Hepatocyte (in vitro differentiated cells): ENCODE measurements at regions not wholly inside any gene's neighbourhood (a gene's known extent, or its start where the extent isn't known, plus 50 kb on each side); places are given as distances from the start of the nearest gene placed in this dataset.

Experiments used
- DNase-seq: peaks from one replicate; pipeline ENCODE4 v3.0.0-alpha.2; 2016; ENCODE audit warnings: low spot score
- H2AFZ ChIP-seq: fragments of 200-600 bp; sonication (generic); 2 replicates; pipeline ENCODE4 v1.6.0; 2016; ENCODE audit warnings: antibody characterized with exemption, mild to moderate bottlenecking
- H3K27ac ChIP-seq: fragments of 200-600 bp; sonication (generic); 2 replicates; pipeline ENCODE4 v1.5.1; 2016; ENCODE audit warnings: mild to moderate bottlenecking
- H3K27me3 ChIP-seq: fragments of 200-600 bp; sonication (generic); 2 replicates; pipeline ENCODE4 v1.6.1; 2016
- H3K36me3 ChIP-seq: fragments of 200-600 bp; sonication (generic); replicated peaks from 2 replicates; pipeline ENCODE4 v1.5.1; 2016; ENCODE audit warnings: low read depth; ENCODE audit not compliant: insufficient read depth
- H3K4me1 ChIP-seq: fragments of 200-600 bp; sonication (generic); 2 replicates; pipeline ENCODE4 v1.5.1; 2016; ENCODE audit warnings: mild to moderate bottlenecking, moderate library complexity; ENCODE audit not compliant: insufficient read depth
- H3K4me2 ChIP-seq: fragments of 200-600 bp; sonication (generic); 2 replicates; pipeline ENCODE4 v1.6.0; 2016
- H3K4me3 ChIP-seq: fragments of 200-600 bp; sonication (generic); 2 replicates; pipeline ENCODE4 v1.5.1; 2016; ENCODE audit warnings: mild to moderate bottlenecking
- H3K79me2 ChIP-seq: fragments of 200-600 bp; sonication (generic); 2 replicates; pipeline ENCODE4 v1.6.0; 2017; ENCODE audit warnings: mild to moderate bottlenecking
- H3K9me2 ChIP-seq: fragments of 200-600 bp; sonication (generic); replicated peaks from 2 replicates; pipeline ENCODE4 v1.6.0; 2017; ENCODE audit warnings: mild to moderate bottlenecking; ENCODE audit not compliant: insufficient read depth
- H3K9me3 ChIP-seq: fragments of 200-600 bp; sonication (generic); 2 replicates; pipeline ENCODE4 v1.5.1; 2016; ENCODE audit warnings: low read depth, mild to moderate bottlenecking
- H4K20me1 ChIP-seq: fragments of 200-600 bp; sonication (generic); 2 replicates; pipeline ENCODE4 v1.6.0; 2016; ENCODE audit warnings: mild to moderate bottlenecking; ENCODE audit not compliant: insufficient read depth, poor library complexity, severe bottlenecking
- EZH2 ChIP-seq: fragments of 200-600 bp; sonication (generic); IDR thresholded peaks from 2 replicates; pipeline ENCODE4 v1.6.1; 2016; ENCODE audit warnings: antibody characterized with exemption, mild to moderate bottlenecking, borderline replicate concordance
- EZH2phosphoT487 ChIP-seq: fragments of 200-600 bp; sonication (generic); IDR thresholded peaks from one replicate; pipeline ENCODE4 v1.6.1; 2018; ENCODE audit warnings: antibody characterized with exemption, mild to moderate bottlenecking, low read depth, moderate library complexity; ENCODE audit not compliant: unreplicated experiment, severe bottlenecking
- WGBS: methylation state at CpG from one replicate; pipeline ENCODE4 v1.1.6; 2016; ENCODE audit warnings: low lambda C conversion rate; ENCODE audit errors: missing lambda C conversion rate; 5-methylcytosine and 5-hydroxymethylcytosine counted together
- TF ChIP-seq, protein P1 (sequence below): fragments of 200-600 bp; sonication (generic); IDR thresholded peaks from 2 replicates; pipeline ENCODE4 v1.5.1; 2016; ENCODE audit warnings: antibody characterized with exemption, mild to moderate bottlenecking; ENCODE audit not compliant: poor library complexity

DNA sequence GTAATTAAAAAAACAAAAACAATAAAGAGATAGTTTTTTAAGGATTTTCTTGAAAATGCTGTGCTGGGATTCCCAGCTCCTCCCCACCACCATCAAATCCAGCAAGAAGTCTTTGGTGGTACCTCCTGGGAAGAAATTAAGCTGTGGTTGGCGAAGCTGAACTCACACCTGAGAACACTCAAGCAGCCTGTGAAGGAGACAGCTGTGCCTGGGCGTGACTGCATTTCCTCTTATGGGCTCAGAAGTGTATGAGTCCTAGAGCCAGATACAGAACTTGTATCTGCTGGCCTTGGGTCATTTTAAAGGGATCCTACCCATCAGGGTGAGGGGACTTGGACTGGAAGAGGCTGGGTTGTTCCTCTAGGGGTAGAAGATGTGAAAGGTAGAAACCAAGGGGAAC, 561.2 kb upstream of the SGCD start:
- Histone ChIP-seq H2AFZ (no peak overlapping the region), H3K27ac (no peak overlapping the region), H3K27me3 (no peaks in the 10 kb centered on the region), H3K36me3 (no peaks in the 10 kb centered on the region), H3K4me2 (no peak overlapping the region), H3K4me3 (no peak overlapping the region), H3K4me1 (no peaks in the 10 kb centered on the region), H3K79me2 (no peaks in the 10 kb centered on the region), H3K9me3 (no peaks in the 10 kb centered on the region), H4K20me1 (no peaks in the 10 kb centered on the region), H3K9me2 (no peaks in the 10 kb centered on the region)
- WGBS: 83% methylated on average over 2 of the region's 2 CpGs
- no peak for DNase-seq
- no peak for TF ChIP-seq EZH2
- TF ChIP-seq, protein P1, sequence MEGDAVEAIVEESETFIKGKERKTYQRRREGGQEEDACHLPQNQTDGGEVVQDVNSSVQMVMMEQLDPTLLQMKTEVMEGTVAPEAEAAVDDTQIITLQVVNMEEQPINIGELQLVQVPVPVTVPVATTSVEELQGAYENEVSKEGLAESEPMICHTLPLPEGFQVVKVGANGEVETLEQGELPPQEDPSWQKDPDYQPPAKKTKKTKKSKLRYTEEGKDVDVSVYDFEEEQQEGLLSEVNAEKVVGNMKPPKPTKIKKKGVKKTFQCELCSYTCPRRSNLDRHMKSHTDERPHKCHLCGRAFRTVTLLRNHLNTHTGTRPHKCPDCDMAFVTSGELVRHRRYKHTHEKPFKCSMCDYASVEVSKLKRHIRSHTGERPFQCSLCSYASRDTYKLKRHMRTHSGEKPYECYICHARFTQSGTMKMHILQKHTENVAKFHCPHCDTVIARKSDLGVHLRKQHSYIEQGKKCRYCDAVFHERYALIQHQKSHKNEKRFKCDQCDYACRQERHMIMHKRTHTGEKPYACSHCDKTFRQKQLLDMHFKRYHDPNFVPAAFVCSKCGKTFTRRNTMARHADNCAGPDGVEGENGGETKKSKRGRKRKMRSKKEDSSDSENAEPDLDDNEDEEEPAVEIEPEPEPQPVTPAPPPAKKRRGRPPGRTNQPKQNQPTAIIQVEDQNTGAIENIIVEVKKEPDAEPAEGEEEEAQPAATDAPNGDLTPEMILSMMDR: no peak
- no peak for TF ChIP-seq EZH2phosphoT487

DNA sequence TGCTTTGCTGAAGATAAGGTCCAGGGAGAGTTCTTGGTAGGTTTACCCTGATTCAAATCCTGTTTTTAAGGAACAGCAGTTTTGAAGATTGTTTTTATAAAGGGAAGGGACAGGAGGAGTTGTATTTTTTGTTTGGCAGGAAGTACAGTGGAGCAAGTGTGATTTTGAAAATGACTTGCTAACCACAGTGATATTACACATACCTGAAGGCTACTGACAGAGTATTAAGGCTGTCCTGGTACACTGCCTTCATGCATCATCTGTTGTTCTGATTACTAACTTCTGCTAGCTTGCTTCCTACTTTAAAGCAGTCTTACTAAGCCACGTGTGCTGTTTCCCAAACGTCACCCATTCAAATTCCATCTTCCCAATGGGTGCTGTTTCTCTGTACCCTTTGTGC, 559.5 kb upstream of the SGCD start:
- H3K9me2 ChIP-seq: no peaks in the 10 kb centered on the region
- H3K27ac ChIP-seq: no peak overlapping the region
- no peaks in the 10 kb centered on the region for H3K9me3 ChIP-seq
- H2AFZ ChIP-seq: no peak overlapping the region
- no peak overlapping the region for H3K4me2 ChIP-seq
- DNase-seq: no peak
- 86% methylated on average over 2 of the region's 2 CpGs for WGBS
- H3K4me1 ChIP-seq: no peaks in the 10 kb centered on the region
- H3K27me3 ChIP-seq: no peaks in the 10 kb centered on the region
- H3K79me2 ChIP-seq: no peaks in the 10 kb centered on the region
- TF ChIP-seq, protein P1: no peak
- TF ChIP-seq EZH2phosphoT487 (no peak), EZH2 (no peak)
- H3K4me3 ChIP-seq: no peak overlapping the region
- H4K20me1 ChIP-seq: no peaks in the 10 kb centered on the region
- no peaks in the 10 kb centered on the region for H3K36me3 ChIP-seq

DNA sequence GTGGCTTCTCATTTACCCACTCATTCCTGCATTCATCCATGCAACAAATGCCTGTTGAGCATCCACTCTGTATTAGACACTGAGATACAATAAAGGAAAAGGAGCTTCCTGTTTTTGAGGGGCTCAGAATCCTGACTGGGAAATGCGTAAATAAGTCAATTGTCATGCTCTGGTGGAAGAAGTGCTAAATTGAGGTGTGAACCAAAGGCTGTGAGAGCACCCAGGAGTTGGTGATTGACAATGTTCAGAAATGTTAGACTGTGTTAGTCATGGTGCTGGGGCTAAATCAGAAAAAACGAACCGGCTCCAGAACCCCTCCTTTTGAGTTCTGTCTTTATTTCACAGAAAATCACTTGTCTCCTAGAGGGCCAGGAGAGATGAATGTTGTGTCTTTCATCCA, 558.6 kb upstream of the SGCD start:
- WGBS: 79% methylated on average over 3 of the region's 3 CpGs
- no peaks in the 10 kb centered on the region for H3K4me1 ChIP-seq
- DNase-seq: no peak
- H3K27me3 ChIP-seq: no peaks in the 10 kb centered on the region
- H3K9me2 ChIP-seq: no peaks in the 10 kb centered on the region
- no peaks in the 10 kb centered on the region for H3K9me3 ChIP-seq
- H2AFZ ChIP-seq: no peak overlapping the region
- no peak overlapping the region for H3K27ac ChIP-seq
- no peaks in the 10 kb centered on the region for H3K79me2 ChIP-seq
- no peak for TF ChIP-seq EZH2phosphoT487
- TF ChIP-seq, protein P1: no peak
- TF ChIP-seq EZH2: no peak
- H3K4me3 ChIP-seq: no peak overlapping the region
- no peak overlapping the region for H3K4me2 ChIP-seq
- no peaks in the 10 kb centered on the region for H3K36me3 ChIP-seq
- no peaks in the 10 kb centered on the region for H4K20me1 ChIP-seq

DNA sequence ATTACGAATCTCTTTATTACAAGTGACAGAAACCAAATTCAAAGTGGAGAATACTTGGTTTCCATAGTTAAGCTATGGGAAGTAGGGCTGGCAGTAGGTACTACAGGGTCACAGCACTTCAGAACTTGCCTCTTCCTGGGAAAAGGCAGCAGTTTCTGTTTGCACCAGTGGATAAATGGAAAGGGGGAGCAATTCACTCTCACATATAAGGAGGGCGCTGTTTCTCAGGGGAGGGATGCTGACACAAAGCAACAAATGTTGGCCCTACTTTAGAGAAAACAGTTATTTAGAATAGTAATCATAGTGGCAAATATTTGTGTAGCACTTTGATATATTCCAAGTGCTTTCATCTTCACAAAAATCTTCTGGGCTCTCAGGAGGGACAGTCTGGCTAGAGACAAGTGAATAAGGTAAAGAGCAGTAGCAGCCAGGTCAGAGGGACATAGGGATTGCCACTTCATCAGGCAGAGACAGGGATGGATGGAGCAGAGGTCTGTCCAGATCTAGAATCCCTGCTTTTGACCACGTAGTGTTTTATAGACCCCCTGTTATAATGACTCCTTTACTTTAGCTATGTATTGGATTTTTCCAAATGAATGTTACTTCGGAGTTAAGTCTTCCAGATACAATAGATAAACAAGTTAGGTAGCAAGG, 554.8 kb upstream of the SGCD start:
- Histone ChIP-seq H3K4me3 (no peak overlapping the region), H3K36me3 (no peaks in the 10 kb centered on the region), H3K27me3 (peaks cover 5% of the 10 kb centered on the region), H3K4me2 (no peak overlapping the region), H3K9me2 (no peaks in the 10 kb centered on the region), H3K27ac (no peak overlapping the region), H4K20me1 (no peaks in the 10 kb centered on the region), H3K4me1 (no peaks in the 10 kb centered on the region), H3K9me3 (no peaks in the 10 kb centered on the region), H2AFZ (no peak overlapping the region), H3K79me2 (no peaks in the 10 kb centered on the region)
- no peak for DNase-seq
- WGBS: 69% methylated on average over 4 of the region's 4 CpGs
- no peak for TF ChIP-seq EZH2phosphoT487
- TF ChIP-seq, protein P1: no peak
- no peak for TF ChIP-seq EZH2
